Pancreas (tissue), 10 donors: ENCODE measurements at regions not wholly inside any gene's neighbourhood (a gene's known extent, or its start where the extent isn't known, plus 50 kb on each side); places are given as distances from the start of the nearest gene placed in this dataset.
"Not testable (repeated sequence)": the region's sequence is repeated elsewhere in the genome, so short reads cannot be mapped to it uniquely, and the experiment has no call there.

ENCODE experiments used
- ATAC-seq, 4 donors: fragments of 200-7000 bp; cut with Tn5 transposase; one replicate each; pipeline versions ENCODE4 v1.8.0 to v1.9.1; 2020; ENCODE audit warnings: mild to moderate bottlenecking in 4 of 4, moderate library complexity in 4 of 4
- DNase-seq, 6 donors: peaks; one replicate each; pipeline ENCODE4 v3.0.0-alpha.2; 2020
- FAIRE-seq: peaks from 2 replicates; lab custom pipeline; 2012; peaks lifted over from hg19 to GRCh38; lab: Jason Lieb, UNC
- H3K27ac ChIP-seq, 4 donors: fragments of 200-600 bp; sonication (generic); 1 replicate in 3 of 4; 2 replicates in 1 of 4; pipeline versions ENCODE4 v1.5.0 to v1.8.0; 2020
- H3K27me3 ChIP-seq, 4 donors: fragments of 200-600 bp; one replicate each; pipeline ENCODE4 v1.8.0; 2021
- H3K36me3 ChIP-seq, 3 donors: fragments of 200-600 bp; sonication (generic) in 1 of 3; one replicate each; pipeline versions ENCODE4 v1.5.0 to v1.8.0; 2020 to 2021
- H3K4me1 ChIP-seq, 3 donors: fragments of 200-600 bp; one replicate each; pipeline ENCODE4 v1.8.0; 2021
- H3K4me3 ChIP-seq, 4 donors: fragments of 200-600 bp; sonication (generic) in 2 of 4; one replicate each; pipeline versions ENCODE4 v1.5.0 to v1.8.0; 2020 to 2021
- H3K9me3 ChIP-seq, 4 donors: fragments of 200-600 bp; one replicate each; pipeline ENCODE4 v1.8.0; 2021
- WGBS, 2 donors: extraction: QIAGEN DNeasy Blood & Tissue Kit; methylation state at CpG; one replicate each; pipeline ENCODE4 v1.1.7; 2013; 5-methylcytosine and 5-hydroxymethylcytosine counted together
- intact Hi-C, 3 donors: fragments of 100-400 bp; cut with DNase I; formaldehyde crosslinking; loops; one replicate each; pipeline versions ENCODE4 v1.11.1 to v1.14.2; 2022
- TF ChIP-seq, protein P1 (sequence below), 4 donors: fragments of 200-600 bp; sonication (generic) in 3 of 4; IDR thresholded peaks; one replicate each; pipeline versions ENCODE4 v1.5.0 to v1.8.0; 2021; ENCODE audit warnings: antibody characterized with exemption in 4 of 4
- donor health status: healthy with polysubstance abuse.
- donor health status: DM: no; HTN: no; CAD: no; lungs with moderate emphysema.
- donor health status: DM: no; HTN: no; CAD: no.
- donor health status: control.
- donor health status: control.
- donor health status: Bipolar disorder and iron deficiency.
- donor health status: DM: yes; HTN: yes; CAD: no.
- donor health status: DM: no; HTN: no; CAD: no.
- donor health status: DM: no; HTN: no; CAD: no.
- donor health status: DM: yes; HTN: yes; CAD: no.

GRCh38 chr6:168935628-168936010 lies 318.0 kb downstream of the THBS2 start:
- H3K27ac ChIP-seq, result no peak overlapping the region

GRCh38 chr6:168934660-168935627 lies 318.7 kb downstream of the THBS2 start:
- Histone ChIP-seq H3K36me3 (no peaks in the 10 kb centered on the region), H3K27me3 (no peaks in the 10 kb centered on the region), H3K4me3 (no peak overlapping the region), H3K27ac (no peak overlapping the region), H3K9me3 (no peaks in the 10 kb centered on the region), H3K4me1 (no peaks in the 10 kb centered on the region)
- FAIRE-seq, result no peak
- WGBS, 2 donors, result 63 to 72% methylated on average over 25 of the region's 25 CpGs
- no peak for ATAC-seq
- intact Hi-C loops, result no loop called here
- TF ChIP-seq, protein P1, sequence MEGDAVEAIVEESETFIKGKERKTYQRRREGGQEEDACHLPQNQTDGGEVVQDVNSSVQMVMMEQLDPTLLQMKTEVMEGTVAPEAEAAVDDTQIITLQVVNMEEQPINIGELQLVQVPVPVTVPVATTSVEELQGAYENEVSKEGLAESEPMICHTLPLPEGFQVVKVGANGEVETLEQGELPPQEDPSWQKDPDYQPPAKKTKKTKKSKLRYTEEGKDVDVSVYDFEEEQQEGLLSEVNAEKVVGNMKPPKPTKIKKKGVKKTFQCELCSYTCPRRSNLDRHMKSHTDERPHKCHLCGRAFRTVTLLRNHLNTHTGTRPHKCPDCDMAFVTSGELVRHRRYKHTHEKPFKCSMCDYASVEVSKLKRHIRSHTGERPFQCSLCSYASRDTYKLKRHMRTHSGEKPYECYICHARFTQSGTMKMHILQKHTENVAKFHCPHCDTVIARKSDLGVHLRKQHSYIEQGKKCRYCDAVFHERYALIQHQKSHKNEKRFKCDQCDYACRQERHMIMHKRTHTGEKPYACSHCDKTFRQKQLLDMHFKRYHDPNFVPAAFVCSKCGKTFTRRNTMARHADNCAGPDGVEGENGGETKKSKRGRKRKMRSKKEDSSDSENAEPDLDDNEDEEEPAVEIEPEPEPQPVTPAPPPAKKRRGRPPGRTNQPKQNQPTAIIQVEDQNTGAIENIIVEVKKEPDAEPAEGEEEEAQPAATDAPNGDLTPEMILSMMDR (IDR thresholded peaks at IDR 0.05), result no peak
- no peak for DNase-seq

More at GRCh38 chr6:168935628-168936010, 318.0 kb downstream of the THBS2 start:
- H3K27me3 ChIP-seq, result no peaks in the 10 kb centered on the region
- intact Hi-C loops, result no loop called here
- H3K36me3 ChIP-seq, result no peaks in the 10 kb centered on the region
- TF ChIP-seq, protein P1 (IDR thresholded peaks at IDR 0.05), result no peak
- H3K9me3 ChIP-seq, result no peaks in the 10 kb centered on the region
- no peaks in the 10 kb centered on the region for H3K4me1 ChIP-seq
- FAIRE-seq, result no peak
- no peak for ATAC-seq
- H3K4me3 ChIP-seq, result no peak overlapping the region
- no peak for DNase-seq
- WGBS, 2 donors, result 77 to 79% methylated on average over 10 of the region's 10 CpGs

GRCh38 chr6:168932171-168932570 lies 321.5 kb downstream of the THBS2 start:
- H3K27me3 ChIP-seq, intact Hi-C loops, H3K4me3 ChIP-seq, FAIRE-seq, ATAC-seq, H3K27ac ChIP-seq, H3K36me3 ChIP-seq, H3K4me1 ChIP-seq, DNase-seq, H3K9me3 ChIP-seq: not testable (repeated sequence)
- WGBS, 2 donors, result 83 to 88% methylated on average over 16 of the region's 16 CpGs

- H3K27me3 ChIP-seq, H3K4me3 ChIP-seq, intact Hi-C loops, ATAC-seq, H3K27ac ChIP-seq, FAIRE-seq, DNase-seq, H3K9me3 ChIP-seq, H3K4me1 ChIP-seq, H3K36me3 ChIP-seq: not testable (repeated sequence)
- WGBS, 2 donors, result 71 to 78% methylated on average over 14 to 15 of the region's 17 CpGs
Observed at GRCh38 chr6:168931072-168931471, 322.6 kb downstream of the THBS2 start.

- Histone ChIP-seq H3K4me3 (no peak overlapping the region), H3K4me1 (no peaks in the 10 kb centered on the region), H3K27ac (no peak overlapping the region), H3K36me3 (no peaks in the 10 kb centered on the region), H3K27me3 (no peaks in the 10 kb centered on the region), H3K9me3 (no peaks in the 10 kb centered on the region)
- no peak for FAIRE-seq
- TF ChIP-seq, protein P1 (IDR thresholded peaks at IDR 0.05), result no peak
- no peak for ATAC-seq
- 83 to 87% methylated on average over 11 of the region's 11 CpGs for WGBS, 2 donors
- DNase-seq, result no peak
- intact Hi-C loops, result no loop called here
Observed at GRCh38 chr6:168929871-168930450, 323.7 kb downstream of the THBS2 start.
